Daoy (cell line): ENCODE measurements at regions not wholly inside any gene's neighbourhood (a gene's known extent, or its start where the extent isn't known, plus 50 kb on each side); places are given as distances from the start of the nearest gene placed in this dataset.
"Not testable (repeated sequence)": the region's sequence is repeated elsewhere in the genome, so short reads cannot be mapped to it uniquely, and the experiment has no call there.

Source experiments
- DNase-seq: peaks from one replicate; pipeline ENCODE4 v3.0.0-alpha.2; 2015; ENCODE audit warnings: low read depth

GRCh38 chr5:29185558-29185957 lies 2007.9 kb upstream of the CDH6 start:
- no peak for DNase-seq

- no peak for DNase-seq
Measured at GRCh38 chr5:29175774-29176173, 2017.7 kb upstream of the CDH6 start.

- DNase-seq, result no peak
Measured at GRCh38 chr5:29170599-29170998, 2022.9 kb upstream of the CDH6 start.

GRCh38 chr5:29169886-29170285 lies 2023.6 kb upstream of the CDH6 start:
- no peak for DNase-seq

GRCh38 chr5:29162297-29162696 lies 2031.2 kb upstream of the CDH6 start:
- DNase-seq, result no peak

GRCh38 chr5:29161399-29162291 lies 2031.8 kb upstream of the CDH6 start:
- no peak for DNase-seq

- no peak for DNase-seq
Measured at GRCh38 chr5:29157975-29158374, 2035.5 kb upstream of the CDH6 start.

- DNase-seq, result no peak
Measured at GRCh38 chr5:29150840-29151239, 2042.6 kb upstream of the CDH6 start.

- no peak for DNase-seq
Measured at GRCh38 chr5:29148581-29148980, 2044.9 kb upstream of the CDH6 start.

GRCh38 chr5:29148073-29148472 lies 2045.4 kb upstream of the CDH6 start:
- DNase-seq, result no peak

GRCh38 chr5:29143266-29143665 lies 2050.2 kb upstream of the CDH6 start:
- DNase-seq, result no peak

- DNase-seq, result no peak
Measured at GRCh38 chr5:29134418-29134817, 2059.1 kb upstream of the CDH6 start.

- no peak for DNase-seq
Measured at GRCh38 chr5:29131285-29131684, 2062.2 kb upstream of the CDH6 start.

- DNase-seq, result no peak
Measured at GRCh38 chr5:29130786-29131185, 2062.7 kb upstream of the CDH6 start.

- not testable (repeated sequence) for DNase-seq
Measured at GRCh38 chr5:29127524-29128156, 2065.8 kb upstream of the CDH6 start.

GRCh38 chr5:29126462-29126861 lies 2067.0 kb upstream of the CDH6 start:
- not testable (repeated sequence) for DNase-seq

GRCh38 chr5:29122306-29122705 lies 2071.2 kb upstream of the CDH6 start:
- DNase-seq, result no peak

- DNase-seq, result no peak
Measured at GRCh38 chr5:29114331-29114768, 2076.0 kb upstream of the CDH9 start.

- DNase-seq, result no peak
Measured at GRCh38 chr5:29113516-29113915, 2075.1 kb upstream of the CDH9 start.

GRCh38 chr5:29099585-29099984 lies 2061.2 kb upstream of the CDH9 start:
- no peak for DNase-seq

- DNase-seq, result no peak
Measured at GRCh38 chr5:29089591-29090130, 2051.3 kb upstream of the CDH9 start.

- DNase-seq, result no peak
Measured at GRCh38 chr5:29085142-29085541, 2046.8 kb upstream of the CDH9 start.

- no peak for DNase-seq
Measured at GRCh38 chr5:29079771-29080170, 2041.4 kb upstream of the CDH9 start.
